Body of pancreas (tissue), 4 donors: ENCODE measurements at regions not wholly inside any gene's neighbourhood (a gene's known extent, or its start where the extent isn't known, plus 50 kb on each side); places are given as distances from the start of the nearest gene placed in this dataset.
A peak's percentile ranks its signal among the peaks of the same experiment; 100 is the strongest.

Experiments
- ATAC-seq: fragments of 150-250 bp; one replicate; pipeline ENCODE4 v1.9.1; 2016
- DNase-seq, 4 donors: peaks; one replicate each; pipeline ENCODE4 v3.0.0-alpha.2; 2019
- H3K27ac ChIP-seq, 4 donors: fragments of 200-600 bp; sonication (generic); 1 replicate in 3 of 4; 2 replicates in 1 of 4; pipeline versions ENCODE4 v1.5.1 to v1.6.1; 2016 to 2019; ENCODE audit warnings: mild to moderate bottlenecking in 1 of 4, mixed read lengths in 1 of 4, moderate library complexity in 1 of 4
- H3K27me3 ChIP-seq, 2 donors: fragments of 200-600 bp; sonication (generic); one replicate each; pipeline ENCODE4 v1.6.0; 2016; ENCODE audit warnings: mild to moderate bottlenecking in 1 of 2
- H3K36me3 ChIP-seq, 2 donors: fragments of 200-600 bp; sonication (generic); replicated peaks in 1 of 2; 2 replicates each; pipeline ENCODE4 v1.5.1; 2016; ENCODE audit warnings: low read depth in 2 of 2; ENCODE audit not compliant: insufficient read depth in 1 of 2
- H3K4me1 ChIP-seq: fragments of 200-600 bp; sonication (generic); one replicate; pipeline ENCODE4 v1.6.0; 2016
- H3K4me3 ChIP-seq, 2 donors: fragments of 200-600 bp; sonication (generic); 1 replicate in 1 of 2; 2 replicates in 1 of 2; pipeline ENCODE4 v1.5.1; 2016 to 2019
- H3K9me3 ChIP-seq, 3 donors: fragments of 200-600 bp; sonication (generic); 1 replicate in 2 of 3; 2 replicates in 1 of 3; pipeline ENCODE4 v1.5.1; 2016
- CTCF ChIP-seq, 7 experiments: fragments of 450-650 bp in 4 of 7; fragments of 200-600 bp in 3 of 7; sonication (generic) in 3 of 7; IDR thresholded peaks; one replicate each; pipeline ENCODE4 v1.5.1; 2016 to 2019; ENCODE audit warnings: antibody characterized with exemption in 7 of 7
- POLR2A ChIP-seq, 3 donors: fragments of 450-650 bp; IDR thresholded peaks; one replicate each; pipeline ENCODE4 v1.6.1; 2016; ENCODE audit warnings: antibody characterized with exemption in 3 of 3, mild to moderate bottlenecking in 2 of 3
- WGBS, 2 donors: methylation state at CpG; one replicate each; pipeline ENCODE4 v1.1.5; 2017; 5-methylcytosine and 5-hydroxymethylcytosine counted together
- intact Hi-C: fragments of 100-400 bp; cut with DNase I; formaldehyde crosslinking; loops from one replicate; pipeline ENCODE4 v1.15.1; 2023

GRCh38 chr3:8253201-8253600 is 248.4 kb upstream of the LMCD1 start:
- H3K4me1 ChIP-seq: no peaks in the 10 kb centered on the region
- no peak overlapping the region for H3K4me3 ChIP-seq
- no peaks in the 10 kb centered on the region for H3K9me3 ChIP-seq
- ATAC-seq: no peak
- DNase-seq: no peak
- H3K27me3 ChIP-seq: no peaks in the 10 kb centered on the region
- no peaks in the 10 kb centered on the region for H3K36me3 ChIP-seq
- TF ChIP-seq POLR2A (IDR thresholded peaks at IDR 0.05): no peak
- no peak for TF ChIP-seq CTCF (IDR thresholded peaks at IDR 0.05)
- WGBS, 2 donors: 69 to 83% methylated on average over 1 of the region's 1 CpG
- no peak overlapping the region for H3K27ac ChIP-seq
- intact Hi-C loops: no loop called here

GRCh38 chr3:8254489-8254888 is 247.1 kb upstream of the LMCD1 start:
- intact Hi-C loops: no loop called here
- Histone ChIP-seq H3K36me3 (no peaks in the 10 kb centered on the region), H3K4me1 (no peaks in the 10 kb centered on the region), H3K9me3 (no peaks in the 10 kb centered on the region), H3K4me3 (no peak overlapping the region), H3K27me3 (no peaks in the 10 kb centered on the region), H3K27ac (no peak overlapping the region)
- TF ChIP-seq CTCF (IDR thresholded peaks at IDR 0.05): no peak
- no peak for TF ChIP-seq POLR2A (IDR thresholded peaks at IDR 0.05)
- DNase-seq (no peak), ATAC-seq (no peak)
- 63 to 70% methylated on average over 2 of the region's 2 CpGs for WGBS, 2 donors

GRCh38 chr3:8255725-8256124 is 245.9 kb upstream of the LMCD1 start:
- no peaks in the 10 kb centered on the region for H3K27me3 ChIP-seq
- ATAC-seq: no peak
- H3K36me3 ChIP-seq: no peaks in the 10 kb centered on the region
- H3K27ac ChIP-seq: no peak overlapping the region
- no peak for DNase-seq
- TF ChIP-seq CTCF (IDR thresholded peaks at IDR 0.05): no peak
- no peak for TF ChIP-seq POLR2A (IDR thresholded peaks at IDR 0.05)
- intact Hi-C loops: no loop called here
- no peaks in the 10 kb centered on the region for H3K9me3 ChIP-seq
- WGBS, 2 donors: 71 to 76% methylated on average over 2 of the region's 2 CpGs
- H3K4me1 ChIP-seq: no peaks in the 10 kb centered on the region
- no peak overlapping the region for H3K4me3 ChIP-seq

GRCh38 chr3:8256441-8257071 is 245.1 kb upstream of the LMCD1 start:
- H3K9me3 ChIP-seq: no peaks in the 10 kb centered on the region
- intact Hi-C loops: no loop called here
- TF ChIP-seq CTCF (IDR thresholded peaks at IDR 0.05): no peak
- TF ChIP-seq POLR2A (IDR thresholded peaks at IDR 0.05): no peak
- 54 to 64% methylated on average over 3 of the region's 3 CpGs for WGBS, 2 donors
- no peak overlapping the region for H3K4me3 ChIP-seq
- no peak overlapping the region for H3K27ac ChIP-seq
- H3K27me3 ChIP-seq: no peaks in the 10 kb centered on the region
- no peaks in the 10 kb centered on the region for H3K4me1 ChIP-seq
- DNase-seq: no peak
- ATAC-seq: no peak
- no peaks in the 10 kb centered on the region for H3K36me3 ChIP-seq

- TF ChIP-seq CTCF (IDR thresholded peaks at IDR 0.05): peak in 1 of 7 experiments; percentile 13
- no peak for TF ChIP-seq POLR2A (IDR thresholded peaks at IDR 0.05)
- intact Hi-C loops: no loop called here
- Histone ChIP-seq H3K4me3 (no peak overlapping the region), H3K27me3 (no peaks in the 10 kb centered on the region), H3K27ac (no peak overlapping the region), H3K9me3 (no peaks in the 10 kb centered on the region), H3K36me3 (no peaks in the 10 kb centered on the region), H3K4me1 (no peaks in the 10 kb centered on the region)
- no peak for DNase-seq
- ATAC-seq: no peak
- 65 to 87% methylated on average over 2 of the region's 2 CpGs for WGBS, 2 donors
These were observed 240.6 kb upstream of the LMCD1 start for GRCh38 chr3:8261018-8261417.
